ENCODE measurements at regions not wholly inside any gene's neighbourhood (a gene's known extent, or its start where the extent isn't known, plus 50 kb on each side); places are given as distances from the start of the nearest gene placed in this dataset.
A peak's percentile ranks its signal among the peaks of the same experiment; 100 is the strongest.

DNA sequence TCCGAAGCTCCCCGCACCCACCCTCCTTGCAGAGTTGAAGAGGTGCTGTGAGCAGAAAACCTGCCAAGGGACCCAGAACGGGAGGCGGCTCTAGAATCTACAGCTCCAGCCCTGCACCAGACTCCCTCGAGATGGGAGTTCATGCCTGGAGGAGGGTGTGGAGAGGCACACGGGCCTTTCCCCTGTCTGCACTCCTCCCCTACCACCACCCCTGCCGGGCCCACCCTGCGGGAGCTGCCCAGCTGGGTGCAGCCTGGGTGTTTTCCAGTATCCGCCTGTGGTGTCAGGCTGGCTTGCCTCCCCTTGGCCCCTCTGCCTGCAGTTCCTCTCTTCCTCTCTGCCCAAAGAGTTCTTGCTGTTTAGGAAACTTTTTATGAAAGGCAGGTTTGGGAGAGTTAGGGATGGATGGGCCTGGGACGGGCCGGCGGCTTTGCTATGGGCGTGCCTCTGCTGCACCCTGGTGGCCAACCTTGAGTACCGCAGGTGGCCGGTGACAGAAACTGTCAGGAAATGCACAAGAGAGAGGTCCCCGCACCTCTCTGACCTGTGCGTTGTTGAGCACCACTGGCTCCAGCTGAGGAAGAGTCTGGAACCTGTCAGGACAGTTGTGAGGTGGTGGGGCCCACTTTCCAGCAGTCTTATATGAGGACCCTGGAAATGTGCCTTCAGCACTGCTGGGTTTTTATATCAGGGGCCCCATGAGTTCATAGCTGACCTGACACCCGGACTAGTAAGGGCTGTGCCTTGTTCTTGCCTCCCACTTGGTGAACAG is 354.1 kb downstream of the SEC14L1 start (continued):
- TF ChIP-seq, protein P1, sequence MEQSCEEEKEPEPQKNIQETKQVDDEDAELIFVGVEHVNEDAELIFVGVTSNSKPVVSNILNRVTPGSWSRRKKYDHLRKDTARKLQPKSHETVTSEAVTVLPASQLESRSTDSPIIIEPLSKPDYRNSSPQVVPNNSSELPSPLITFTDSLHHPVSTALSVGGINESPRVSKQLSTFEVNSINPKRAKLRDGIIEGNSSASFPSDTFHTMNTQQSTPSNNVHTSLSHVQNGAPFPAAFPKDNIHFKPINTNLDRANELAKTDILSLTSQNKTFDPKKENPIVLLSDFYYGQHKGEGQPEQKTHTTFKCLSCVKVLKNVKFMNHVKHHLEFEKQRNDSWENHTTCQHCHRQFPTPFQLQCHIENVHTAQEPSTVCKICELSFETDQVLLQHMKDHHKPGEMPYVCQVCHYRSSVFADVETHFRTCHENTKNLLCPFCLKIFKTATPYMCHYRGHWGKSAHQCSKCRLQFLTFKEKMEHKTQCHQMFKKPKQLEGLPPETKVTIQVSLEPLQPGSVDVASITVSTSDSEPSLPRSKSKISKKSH (CRISPR knock-in tag; IDR thresholded peaks at IDR 0.05; ENCODE audit: borderline replicate concordance), result peak; percentile 93
- TF ChIP-seq ZNF33A (CRISPR knock-in tag; IDR thresholded peaks at IDR 0.05; ENCODE audit: borderline replicate concordance) (0 out of 2 replicates have a peak, but pooled peaks have one; percentile 38), HNF4G (IDR thresholded peaks at IDR 0.05; ENCODE audit: borderline replicate concordance, low read depth, low read length) (no peak), HNF4G (CRISPR knock-in tag; IDR thresholded peaks at IDR 0.05; ENCODE audit: borderline replicate concordance, low read depth) (no peak), ISL2 (CRISPR knock-in tag; IDR thresholded peaks at IDR 0.05) (0 out of 2 replicates have a peak, but pooled peaks have one; percentile 15), SP140L (CRISPR knock-in tag; IDR thresholded peaks at IDR 0.05; ENCODE audit: borderline replicate concordance) (no peak), BCL3 (CRISPR knock-in tag; IDR thresholded peaks at IDR 0.05) (peak; percentile 60; the same call in 1 of the 2 replicates), NFATC3 (CRISPR knock-in tag; IDR thresholded peaks at IDR 0.05) (0 out of 2 replicates have a peak, but pooled peaks have one; percentile 67), GFI1 (CRISPR knock-in tag; IDR thresholded peaks at IDR 0.05; ENCODE audit: borderline replicate concordance) (peak; percentile 24; the same call in 1 of the 2 replicates), SALL1 (CRISPR knock-in tag; IDR thresholded peaks at IDR 0.05) (peak; percentile 50; the same call in 1 of the 2 replicates), YY1 (IDR thresholded peaks at IDR 0.05; ENCODE audit: insufficient read depth, insufficient replicate concordance, low read depth, low read length) (peak; percentile 53), TSC22D2 (CRISPR knock-in tag; IDR thresholded peaks at IDR 0.05; ENCODE audit: borderline replicate concordance) (no peak), ZNF557 (CRISPR knock-in tag; IDR thresholded peaks at IDR 0.05) (0 out of 2 replicates have a peak, but pooled peaks have one; percentile 22), ZNF205 (CRISPR knock-in tag; IDR thresholded peaks at IDR 0.05) (peak; percentile 32; the same call in 1 of the 2 replicates)
- TF ChIP-seq, protein P2, sequence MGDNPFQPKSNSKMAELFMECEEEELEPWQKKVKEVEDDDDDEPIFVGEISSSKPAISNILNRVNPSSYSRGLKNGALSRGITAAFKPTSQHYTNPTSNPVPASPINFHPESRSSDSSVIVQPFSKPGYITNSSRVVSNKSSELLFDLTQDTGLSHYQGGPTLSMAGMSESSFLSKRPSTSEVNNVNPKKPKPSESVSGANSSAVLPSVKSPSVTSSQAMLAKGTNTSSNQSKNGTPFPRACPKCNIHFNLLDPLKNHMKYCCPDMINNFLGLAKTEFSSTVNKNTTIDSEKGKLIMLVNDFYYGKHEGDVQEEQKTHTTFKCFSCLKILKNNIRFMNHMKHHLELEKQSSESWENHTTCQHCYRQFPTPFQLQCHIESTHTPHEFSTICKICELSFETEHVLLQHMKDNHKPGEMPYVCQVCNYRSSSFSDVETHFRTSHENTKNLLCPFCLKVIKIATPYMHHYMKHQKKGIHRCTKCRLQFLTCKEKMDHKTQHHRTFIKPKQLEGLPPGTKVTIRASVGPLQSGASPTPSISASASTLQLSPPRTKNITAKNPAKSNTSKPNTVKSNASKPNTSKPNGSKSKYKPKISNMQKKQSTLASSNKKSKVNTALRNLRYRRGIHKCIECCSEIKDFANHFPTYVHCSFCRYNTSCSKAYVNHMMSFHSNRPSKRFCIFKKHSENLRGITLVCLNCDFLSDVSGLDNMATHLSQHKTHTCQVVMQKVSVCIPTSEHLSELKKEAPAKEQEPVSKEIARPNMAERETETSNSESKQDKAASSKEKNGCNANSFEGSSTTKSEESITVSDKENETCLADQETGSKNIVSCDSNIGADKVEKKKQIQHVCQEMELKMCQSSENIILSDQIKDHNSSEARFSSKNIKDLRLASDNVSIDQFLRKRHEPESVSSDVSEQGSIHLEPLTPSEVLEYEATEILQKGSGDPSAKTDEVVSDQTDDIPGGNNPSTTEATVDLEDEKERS (CRISPR knock-in tag; IDR thresholded peaks at IDR 0.05), result no peak
- TF ChIP-seq, protein P3, sequence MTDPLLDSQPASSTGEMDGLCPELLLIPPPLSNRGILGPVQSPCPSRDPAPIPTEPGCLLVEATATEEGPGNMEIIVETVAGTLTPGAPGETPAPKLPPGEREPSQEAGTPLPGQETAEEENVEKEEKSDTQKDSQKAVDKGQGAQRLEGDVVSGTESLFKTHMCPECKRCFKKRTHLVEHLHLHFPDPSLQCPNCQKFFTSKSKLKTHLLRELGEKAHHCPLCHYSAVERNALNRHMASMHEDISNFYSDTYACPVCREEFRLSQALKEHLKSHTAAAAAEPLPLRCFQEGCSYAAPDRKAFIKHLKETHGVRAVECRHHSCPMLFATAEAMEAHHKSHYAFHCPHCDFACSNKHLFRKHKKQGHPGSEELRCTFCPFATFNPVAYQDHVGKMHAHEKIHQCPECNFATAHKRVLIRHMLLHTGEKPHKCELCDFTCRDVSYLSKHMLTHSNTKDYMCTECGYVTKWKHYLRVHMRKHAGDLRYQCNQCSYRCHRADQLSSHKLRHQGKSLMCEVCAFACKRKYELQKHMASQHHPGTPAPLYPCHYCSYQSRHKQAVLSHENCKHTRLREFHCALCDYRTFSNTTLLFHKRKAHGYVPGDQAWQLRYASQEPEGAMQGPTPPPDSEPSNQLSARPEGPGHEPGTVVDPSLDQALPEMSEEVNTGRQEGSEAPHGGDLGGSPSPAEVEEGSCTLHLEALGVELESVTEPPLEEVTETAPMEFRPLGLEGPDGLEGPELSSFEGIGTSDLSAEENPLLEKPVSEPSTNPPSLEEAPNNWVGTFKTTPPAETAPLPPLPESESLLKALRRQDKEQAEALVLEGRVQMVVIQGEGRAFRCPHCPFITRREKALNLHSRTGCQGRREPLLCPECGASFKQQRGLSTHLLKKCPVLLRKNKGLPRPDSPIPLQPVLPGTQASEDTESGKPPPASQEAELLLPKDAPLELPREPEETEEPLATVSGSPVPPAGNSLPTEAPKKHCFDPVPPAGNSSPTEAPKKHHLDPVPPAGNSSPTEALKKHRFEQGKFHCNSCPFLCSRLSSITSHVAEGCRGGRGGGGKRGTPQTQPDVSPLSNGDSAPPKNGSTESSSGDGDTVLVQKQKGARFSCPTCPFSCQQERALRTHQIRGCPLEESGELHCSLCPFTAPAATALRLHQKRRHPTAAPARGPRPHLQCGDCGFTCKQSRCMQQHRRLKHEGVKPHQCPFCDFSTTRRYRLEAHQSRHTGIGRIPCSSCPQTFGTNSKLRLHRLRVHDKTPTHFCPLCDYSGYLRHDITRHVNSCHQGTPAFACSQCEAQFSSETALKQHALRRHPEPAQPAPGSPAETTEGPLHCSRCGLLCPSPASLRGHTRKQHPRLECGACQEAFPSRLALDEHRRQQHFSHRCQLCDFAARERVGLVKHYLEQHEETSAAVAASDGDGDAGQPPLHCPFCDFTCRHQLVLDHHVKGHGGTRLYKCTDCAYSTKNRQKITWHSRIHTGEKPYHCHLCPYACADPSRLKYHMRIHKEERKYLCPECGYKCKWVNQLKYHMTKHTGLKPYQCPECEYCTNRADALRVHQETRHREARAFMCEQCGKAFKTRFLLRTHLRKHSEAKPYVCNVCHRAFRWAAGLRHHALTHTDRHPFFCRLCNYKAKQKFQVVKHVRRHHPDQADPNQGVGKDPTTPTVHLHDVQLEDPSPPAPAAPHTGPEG (CRISPR knock-in tag; IDR thresholded peaks at IDR 0.05), result no peak

Data from HepG2 (cell line).